HG02763 (cell line): ENCODE measurements at regions not wholly inside any gene's neighbourhood (a gene's known extent, or its start where the extent isn't known, plus 50 kb on each side); places are given as distances from the start of the nearest gene placed in this dataset.
A peak's percentile ranks its signal among the peaks of the same experiment; 100 is the strongest.

Source experiments
- ATAC-seq: cut with Tn5 transposase; IDR thresholded peaks from one replicate; pipeline ENCODE4 v1.9.1; 2021; ENCODE audit warnings: mild to moderate bottlenecking, moderate library complexity; ENCODE audit not compliant: unreplicated experiment

- ATAC-seq = no peak
Observed at GRCh38 chr6:3997177-3997770, 81.7 kb downstream of the FAM217A start.

GRCh38 chr6:3999800-4000661 is 78.9 kb downstream of the FAM217A start:
- ATAC-seq = no peak

GRCh38 chr6:4004249-4004648 is 74.7 kb downstream of the FAM217A start:
- no peak for ATAC-seq

GRCh38 chr6:4008324-4009047 is 70.5 kb downstream of the FAM217A start:
- ATAC-seq = no peak

GRCh38 chr6:4009486-4009885 is 69.5 kb downstream of the FAM217A start:
- ATAC-seq = no peak

- no peak for ATAC-seq
Observed at GRCh38 chr6:4010048-4010447, 68.9 kb downstream of the FAM217A start.

- no peak for ATAC-seq
Observed at GRCh38 chr6:4010689-4011090, 68.2 kb downstream of the FAM217A start.

GRCh38 chr6:4012826-4013225 is 66.1 kb downstream of the FAM217A start:
- ATAC-seq = no peak

- ATAC-seq = no peak
Observed at GRCh38 chr6:4017058-4017739, 61.7 kb downstream of the FAM217A start.

- no peak for ATAC-seq
Observed at GRCh38 chr6:4017834-4018170, 61.1 kb downstream of the FAM217A start.

- ATAC-seq = peak; percentile 75
Observed at GRCh38 chr6:4018171-4018923, 60.6 kb downstream of the FAM217A start.
